Hepatic stellate cell (primary cell): ENCODE measurements at regions not wholly inside any gene's neighbourhood (a gene's known extent, or its start where the extent isn't known, plus 50 kb on each side); places are given as distances from the start of the nearest gene placed in this dataset.
A peak's percentile ranks its signal among the peaks of the same experiment; 100 is the strongest.

Experiments
- DNase-seq: peaks from one replicate; pipeline ENCODE4 v3.0.0; 2011; ENCODE audit warnings: low spot score

- no peak for DNase-seq
These were observed 71.3 kb upstream of the PUDP start for GRCh38 chrX:7219153-7219705.

- no peak for DNase-seq
These were observed 70.6 kb upstream of the PUDP start for GRCh38 chrX:7218321-7219152.

GRCh38 chrX:7216981-7217587, 69.1 kb upstream of the PUDP start:
- no peak for DNase-seq

- peak; percentile 21 for DNase-seq
These were observed 67.9 kb upstream of the PUDP start for GRCh38 chrX:7215842-7216241.

GRCh38 chrX:7214251-7214650, 66.3 kb upstream of the PUDP start:
- no peak for DNase-seq

GRCh38 chrX:7205037-7205577, 57.2 kb upstream of the PUDP start:
- DNase-seq = no peak

GRCh38 chrX:7204619-7205018, 56.7 kb upstream of the PUDP start:
- DNase-seq = no peak

GRCh38 chrX:7202206-7202605, 54.3 kb upstream of the PUDP start:
- no peak for DNase-seq

- DNase-seq = no peak
These were observed 53.5 kb upstream of the PUDP start for GRCh38 chrX:7201496-7201895.

GRCh38 chrX:7198499-7198898, 50.5 kb upstream of the PUDP start:
- no peak for DNase-seq
